AML-193 (cell line): ENCODE measurements at regions not wholly inside any gene's neighbourhood (a gene's known extent, or its start where the extent isn't known, plus 50 kb on each side); places are given as distances from the start of the nearest gene placed in this dataset.

ENCODE experiments used
- DNase-seq, 2 experiments: peaks; one replicate each; lab custom pipeline; 2025; lab: John Stamatoyannopoulos, UW

- peak; percentile 62 to 68 for DNase-seq
Measured at GRCh38 chr1:181142096-181142958, 53.8 kb downstream of the IER5 start.

GRCh38 chr1:181143102-181143859 lies 54.8 kb downstream of the IER5 start:
- DNase-seq, result no peak

GRCh38 chr1:181144238-181144637 lies 55.7 kb downstream of the IER5 start:
- DNase-seq, result no peak

- DNase-seq, result no peak
Measured at GRCh38 chr1:181148636-181149035, 60.1 kb downstream of the IER5 start.

DNA sequence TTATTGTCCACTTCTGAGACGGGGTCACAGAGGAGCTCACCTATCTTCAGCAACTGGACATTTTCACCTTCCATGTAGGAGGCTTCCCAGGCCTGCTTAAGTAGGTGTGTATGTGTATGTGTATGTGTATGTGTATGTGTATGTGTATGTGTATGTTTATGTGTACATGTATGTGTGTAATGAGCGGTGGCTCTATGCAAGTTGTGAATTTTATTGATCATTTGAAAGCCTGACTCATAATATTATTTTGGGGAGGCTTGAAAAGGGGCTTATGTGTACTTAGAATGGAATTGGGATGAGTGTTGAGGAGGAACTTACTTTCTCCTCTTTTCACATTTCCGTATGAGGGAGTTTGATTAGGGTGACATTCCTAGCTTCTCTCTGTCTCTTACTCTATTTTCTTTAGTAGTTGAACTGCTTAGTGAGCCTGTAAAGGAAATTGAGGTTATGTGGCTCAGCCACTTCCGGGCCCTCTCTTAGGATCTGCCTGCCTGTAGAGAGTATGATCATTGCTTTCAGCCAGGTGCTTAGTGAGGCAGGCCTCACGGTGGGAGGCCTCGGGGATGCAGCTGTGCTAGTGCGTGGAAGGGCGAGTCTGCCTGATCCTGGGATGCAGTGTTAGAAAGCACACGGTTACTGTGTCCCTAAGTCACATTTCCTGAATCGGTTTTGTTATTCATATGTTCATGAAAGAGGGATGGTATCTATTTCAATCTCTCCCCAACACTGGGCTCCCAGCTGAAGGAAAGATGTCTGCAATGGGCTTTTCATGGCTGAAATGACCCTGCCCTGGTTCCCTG lies 61.0 kb downstream of the IER5 start:
- DNase-seq, result peak; percentile 66 to 74

- no peak for DNase-seq
Measured at GRCh38 chr1:181150273-181150672, 61.8 kb downstream of the IER5 start.

DNA sequence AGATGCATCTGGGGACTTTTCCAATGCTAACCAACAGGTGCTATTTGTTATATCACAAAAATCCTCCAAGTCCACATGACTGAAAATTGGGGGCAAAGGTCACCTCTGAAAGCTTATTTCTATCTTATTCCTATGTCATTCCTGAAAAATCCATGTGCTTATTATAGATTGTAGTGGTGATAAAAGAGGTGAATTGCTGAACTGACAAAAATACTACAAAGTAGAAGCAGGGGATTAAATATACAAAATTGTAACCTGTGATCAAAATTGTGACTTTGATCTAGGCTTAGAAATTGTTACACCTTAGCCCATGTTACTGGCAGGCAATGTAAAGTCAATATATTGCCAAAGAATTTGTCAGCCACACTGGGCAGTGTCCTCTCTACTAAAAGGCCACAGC lies 62.3 kb downstream of the IER5 start:
- no peak for DNase-seq

DNA sequence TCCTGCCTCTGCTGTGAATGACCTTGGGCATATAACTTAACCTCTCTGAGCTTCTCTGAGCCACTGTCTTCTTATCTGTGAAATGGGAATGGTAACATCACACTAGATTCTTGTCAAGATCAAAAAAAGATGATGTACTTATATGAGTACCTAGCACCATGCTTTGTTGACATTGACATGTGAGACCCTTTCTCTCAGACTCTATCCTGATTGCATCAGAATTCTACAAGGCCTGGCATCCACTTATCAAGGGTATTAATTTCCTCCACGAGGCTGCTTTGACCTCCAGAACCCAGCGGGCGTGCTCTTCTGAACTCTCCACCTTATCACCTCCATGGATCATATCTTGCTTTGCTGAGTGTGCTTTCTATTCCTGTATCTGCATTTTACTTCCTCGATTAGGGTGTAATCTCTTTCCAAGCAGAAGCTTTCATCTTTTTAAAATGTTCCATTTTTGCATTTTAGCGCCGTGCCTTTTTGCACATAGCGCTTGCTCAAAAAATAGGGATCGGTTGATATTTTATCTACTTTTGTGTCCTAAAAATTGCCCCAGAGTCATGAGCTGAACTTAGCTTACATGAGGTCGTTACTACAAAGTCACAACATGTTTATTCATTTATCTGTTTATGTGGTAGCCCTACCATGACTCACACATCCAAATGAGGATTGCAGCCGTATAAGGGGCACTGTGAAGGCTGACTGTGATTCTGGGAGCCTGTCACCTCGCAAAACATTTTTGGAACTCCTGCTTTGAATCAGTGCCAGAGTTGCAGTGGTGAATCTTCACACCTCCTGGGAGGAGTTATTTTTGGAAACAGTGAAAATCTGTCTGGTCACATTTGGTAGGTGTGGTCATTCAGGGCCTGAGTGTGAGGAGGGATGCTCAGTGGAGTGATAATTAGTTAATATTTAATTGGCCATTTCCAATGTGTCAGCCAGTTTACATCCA lies 63.2 kb downstream of the IER5 start:
- no peak for DNase-seq

- DNase-seq, result peak; percentile 87
Measured at GRCh38 chr1:181152892-181153633, 64.6 kb downstream of the IER5 start.

- no peak for DNase-seq
Measured at GRCh38 chr1:181153634-181153961, 65.1 kb downstream of the IER5 start.

GRCh38 chr1:181155339-181155738 lies 66.8 kb downstream of the IER5 start:
- DNase-seq, result no peak

GRCh38 chr1:181159451-181160140 lies 71.1 kb downstream of the IER5 start:
- no peak for DNase-seq

DNA sequence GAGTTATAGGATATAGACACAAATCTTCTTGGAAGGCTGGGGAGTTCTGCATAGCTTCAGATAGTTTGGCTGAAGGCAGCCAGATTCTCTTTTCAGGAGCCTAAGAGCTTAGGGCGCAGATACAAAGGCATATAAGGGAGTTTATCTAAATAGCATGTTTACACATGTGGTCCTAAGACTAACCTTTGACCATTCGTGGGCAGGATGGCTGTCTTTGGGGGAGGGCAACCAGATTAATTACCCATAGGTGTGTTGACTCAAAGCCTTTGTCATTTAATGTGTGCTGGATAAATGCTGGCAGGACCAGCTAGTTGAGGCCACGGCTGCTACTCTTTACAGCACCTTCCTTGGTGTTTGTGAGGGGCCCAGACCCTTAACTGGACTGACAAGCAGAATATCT lies 71.8 kb downstream of the IER5 start:
- DNase-seq, result no peak

DNA sequence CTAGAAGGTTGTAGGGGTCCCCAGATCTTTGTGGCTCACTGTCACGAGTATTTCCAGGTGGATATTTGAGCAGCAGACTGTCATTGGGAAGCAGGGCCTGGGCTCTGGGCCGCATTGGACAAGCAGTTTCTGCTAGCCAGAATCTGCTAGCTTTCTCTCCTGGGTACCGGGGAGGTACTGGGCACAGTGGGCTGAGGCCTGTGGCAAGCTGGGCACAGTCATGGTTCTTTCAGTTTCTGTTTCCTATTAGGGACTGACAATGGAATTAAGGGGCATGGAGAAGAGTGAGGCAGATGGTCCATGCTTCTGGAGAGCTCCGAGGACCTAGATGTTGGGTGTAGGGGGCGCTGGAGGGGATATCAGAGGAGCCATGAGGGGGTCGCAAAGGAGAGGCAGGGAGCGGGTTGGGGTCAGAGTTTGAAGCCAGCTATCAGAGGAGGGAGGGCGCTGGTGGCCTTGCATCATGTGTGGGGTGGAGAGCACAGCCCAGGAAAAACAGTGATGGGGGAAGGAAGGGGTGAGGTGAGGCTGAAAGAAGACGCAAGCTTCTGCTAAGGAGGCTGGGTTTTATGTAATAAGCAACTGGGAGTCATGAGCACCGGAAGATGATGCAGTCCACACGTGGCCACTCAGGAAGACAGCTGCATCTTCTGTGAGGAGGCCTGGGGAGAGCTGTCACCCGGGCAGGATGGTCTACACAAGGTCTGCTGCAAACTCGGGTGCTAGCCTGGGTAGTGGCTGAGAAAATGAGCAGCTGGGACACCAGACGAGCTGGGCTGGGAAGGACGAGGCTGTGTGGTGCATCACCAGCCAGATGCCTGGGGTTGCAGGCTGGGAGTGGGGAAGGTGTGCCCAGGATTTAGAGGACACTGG lies 72.7 kb downstream of the IER5 start:
- no peak for DNase-seq

- no peak for DNase-seq
Measured at GRCh38 chr1:181163662-181164061, 75.2 kb downstream of the IER5 start.

DNA sequence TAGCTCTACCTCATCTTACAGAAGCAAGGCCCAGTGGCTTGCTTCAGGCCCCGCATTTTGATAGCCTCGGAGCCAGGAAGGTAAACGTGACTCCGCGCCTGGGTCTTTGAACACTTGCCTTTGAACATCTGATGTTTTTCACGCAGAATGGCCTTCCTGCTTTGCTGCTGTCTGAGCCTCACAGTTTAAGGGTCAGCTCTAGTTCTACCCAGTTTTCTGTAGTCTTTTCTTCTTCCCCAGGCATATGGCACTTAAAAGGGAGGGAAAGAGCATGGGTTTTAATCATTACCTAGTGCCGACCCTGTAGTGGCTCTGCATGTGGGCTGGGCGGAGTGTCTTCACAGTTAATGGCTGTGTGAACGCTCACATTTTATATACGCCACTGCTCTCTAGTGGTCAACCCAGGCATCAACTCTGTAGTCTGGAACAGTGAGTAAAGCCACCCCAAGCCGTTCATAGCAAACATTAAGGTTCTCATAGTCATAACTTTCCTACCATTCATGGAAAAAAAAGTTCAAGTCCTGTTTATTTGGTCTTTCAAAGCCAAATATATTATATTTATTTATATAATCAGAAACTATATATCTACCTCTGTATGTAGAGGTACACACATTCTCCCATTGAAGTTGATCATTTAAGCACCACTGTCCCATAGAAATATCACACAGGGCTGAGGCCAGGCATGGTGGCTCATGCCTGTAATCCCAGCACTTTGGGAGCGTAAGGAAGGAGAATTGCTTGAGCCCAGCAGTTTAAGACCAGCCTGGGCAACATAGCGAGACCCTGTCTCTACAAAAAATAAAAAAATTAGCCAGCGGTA lies 78.1 kb downstream of the IER5 start:
- DNase-seq, result peak; percentile 73 to 75

- DNase-seq, result no peak
Measured at GRCh38 chr1:181169281-181169865, 80.9 kb downstream of the IER5 start.

GRCh38 chr1:181170194-181170593 lies 81.7 kb downstream of the IER5 start:
- DNase-seq, result no peak
